Hepatocyte (in vitro differentiated cells): ENCODE measurements at regions not wholly inside any gene's neighbourhood (a gene's known extent, or its start where the extent isn't known, plus 50 kb on each side); places are given as distances from the start of the nearest gene placed in this dataset.

Experiments
- DNase-seq: peaks from one replicate; pipeline ENCODE4 v3.0.0-alpha.2; 2016; ENCODE audit warnings: low spot score
- H2AFZ ChIP-seq: fragments of 200-600 bp; sonication (generic); 2 replicates; pipeline ENCODE4 v1.6.0; 2016; ENCODE audit warnings: antibody characterized with exemption, mild to moderate bottlenecking
- H3K27ac ChIP-seq: fragments of 200-600 bp; sonication (generic); 2 replicates; pipeline ENCODE4 v1.5.1; 2016; ENCODE audit warnings: mild to moderate bottlenecking
- H3K27me3 ChIP-seq: fragments of 200-600 bp; sonication (generic); 2 replicates; pipeline ENCODE4 v1.6.1; 2016
- H3K36me3 ChIP-seq: fragments of 200-600 bp; sonication (generic); replicated peaks from 2 replicates; pipeline ENCODE4 v1.5.1; 2016; ENCODE audit warnings: low read depth; ENCODE audit not compliant: insufficient read depth
- H3K4me1 ChIP-seq: fragments of 200-600 bp; sonication (generic); 2 replicates; pipeline ENCODE4 v1.5.1; 2016; ENCODE audit warnings: mild to moderate bottlenecking, moderate library complexity; ENCODE audit not compliant: insufficient read depth
- H3K4me2 ChIP-seq: fragments of 200-600 bp; sonication (generic); 2 replicates; pipeline ENCODE4 v1.6.0; 2016
- H3K4me3 ChIP-seq: fragments of 200-600 bp; sonication (generic); 2 replicates; pipeline ENCODE4 v1.5.1; 2016; ENCODE audit warnings: mild to moderate bottlenecking
- H3K79me2 ChIP-seq: fragments of 200-600 bp; sonication (generic); 2 replicates; pipeline ENCODE4 v1.6.0; 2017; ENCODE audit warnings: mild to moderate bottlenecking
- H3K9me2 ChIP-seq: fragments of 200-600 bp; sonication (generic); replicated peaks from 2 replicates; pipeline ENCODE4 v1.6.0; 2017; ENCODE audit warnings: mild to moderate bottlenecking; ENCODE audit not compliant: insufficient read depth
- H3K9me3 ChIP-seq: fragments of 200-600 bp; sonication (generic); 2 replicates; pipeline ENCODE4 v1.5.1; 2016; ENCODE audit warnings: low read depth, mild to moderate bottlenecking
- H4K20me1 ChIP-seq: fragments of 200-600 bp; sonication (generic); 2 replicates; pipeline ENCODE4 v1.6.0; 2016; ENCODE audit warnings: mild to moderate bottlenecking; ENCODE audit not compliant: insufficient read depth, poor library complexity, severe bottlenecking
- EZH2 ChIP-seq: fragments of 200-600 bp; sonication (generic); IDR thresholded peaks from 2 replicates; pipeline ENCODE4 v1.6.1; 2016; ENCODE audit warnings: antibody characterized with exemption, mild to moderate bottlenecking, borderline replicate concordance
- EZH2phosphoT487 ChIP-seq: fragments of 200-600 bp; sonication (generic); IDR thresholded peaks from one replicate; pipeline ENCODE4 v1.6.1; 2018; ENCODE audit warnings: antibody characterized with exemption, mild to moderate bottlenecking, low read depth, moderate library complexity; ENCODE audit not compliant: unreplicated experiment, severe bottlenecking
- WGBS: methylation state at CpG from one replicate; pipeline ENCODE4 v1.1.6; 2016; ENCODE audit warnings: low lambda C conversion rate; ENCODE audit errors: missing lambda C conversion rate; 5-methylcytosine and 5-hydroxymethylcytosine counted together
- TF ChIP-seq, protein P1 (sequence below): fragments of 200-600 bp; sonication (generic); IDR thresholded peaks from 2 replicates; pipeline ENCODE4 v1.5.1; 2016; ENCODE audit warnings: antibody characterized with exemption, mild to moderate bottlenecking; ENCODE audit not compliant: poor library complexity

DNA sequence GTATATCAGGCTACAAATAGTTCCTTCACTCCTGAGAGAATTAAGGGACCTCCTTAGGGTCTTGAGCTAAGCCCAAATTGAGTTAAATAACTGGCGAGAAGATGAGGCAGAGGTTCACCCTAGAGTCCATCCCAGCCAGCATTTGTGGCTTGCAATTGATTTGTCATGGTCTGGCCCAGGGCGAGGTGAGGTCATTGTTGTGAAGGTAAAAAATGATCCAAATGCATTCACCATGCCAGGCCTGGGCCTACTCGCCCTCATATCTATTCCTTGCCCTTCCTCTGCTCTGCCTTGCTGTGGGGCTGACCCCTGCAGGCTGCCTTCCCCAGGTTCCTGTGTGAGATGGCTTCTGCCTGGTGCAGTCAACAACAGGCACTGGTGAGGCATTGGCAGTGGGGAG is 207.2 kb downstream of the ZNF365 start:
- no peaks in the 10 kb centered on the region for H3K79me2 ChIP-seq
- H4K20me1 ChIP-seq = no peaks in the 10 kb centered on the region
- H3K27me3 ChIP-seq = no peaks in the 10 kb centered on the region
- no peak for DNase-seq
- 82% methylated on average over 3 of the region's 3 CpGs for WGBS
- no peaks in the 10 kb centered on the region for H3K9me2 ChIP-seq
- no peak overlapping the region for H3K4me3 ChIP-seq
- no peak overlapping the region for H3K4me2 ChIP-seq
- H3K9me3 ChIP-seq = no peaks in the 10 kb centered on the region
- no peaks in the 10 kb centered on the region for H3K36me3 ChIP-seq
- peak overlapping the region; percentile 82 for H3K27ac ChIP-seq
- no peaks in the 10 kb centered on the region for H3K4me1 ChIP-seq
- H2AFZ ChIP-seq = no peak overlapping the region
- TF ChIP-seq EZH2phosphoT487 = no peak
- TF ChIP-seq, protein P1, sequence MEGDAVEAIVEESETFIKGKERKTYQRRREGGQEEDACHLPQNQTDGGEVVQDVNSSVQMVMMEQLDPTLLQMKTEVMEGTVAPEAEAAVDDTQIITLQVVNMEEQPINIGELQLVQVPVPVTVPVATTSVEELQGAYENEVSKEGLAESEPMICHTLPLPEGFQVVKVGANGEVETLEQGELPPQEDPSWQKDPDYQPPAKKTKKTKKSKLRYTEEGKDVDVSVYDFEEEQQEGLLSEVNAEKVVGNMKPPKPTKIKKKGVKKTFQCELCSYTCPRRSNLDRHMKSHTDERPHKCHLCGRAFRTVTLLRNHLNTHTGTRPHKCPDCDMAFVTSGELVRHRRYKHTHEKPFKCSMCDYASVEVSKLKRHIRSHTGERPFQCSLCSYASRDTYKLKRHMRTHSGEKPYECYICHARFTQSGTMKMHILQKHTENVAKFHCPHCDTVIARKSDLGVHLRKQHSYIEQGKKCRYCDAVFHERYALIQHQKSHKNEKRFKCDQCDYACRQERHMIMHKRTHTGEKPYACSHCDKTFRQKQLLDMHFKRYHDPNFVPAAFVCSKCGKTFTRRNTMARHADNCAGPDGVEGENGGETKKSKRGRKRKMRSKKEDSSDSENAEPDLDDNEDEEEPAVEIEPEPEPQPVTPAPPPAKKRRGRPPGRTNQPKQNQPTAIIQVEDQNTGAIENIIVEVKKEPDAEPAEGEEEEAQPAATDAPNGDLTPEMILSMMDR = no peak
- no peak for TF ChIP-seq EZH2

- Histone ChIP-seq H3K27me3 (no peaks in the 10 kb centered on the region), H4K20me1 (no peaks in the 10 kb centered on the region), H3K4me1 (no peaks in the 10 kb centered on the region), H3K9me2 (no peaks in the 10 kb centered on the region), H3K36me3 (no peaks in the 10 kb centered on the region), H3K79me2 (no peaks in the 10 kb centered on the region), H2AFZ (no peak overlapping the region), H3K27ac (peak overlapping the region; percentile 82), H3K4me2 (no peak overlapping the region), H3K4me3 (no peak overlapping the region), H3K9me3 (no peaks in the 10 kb centered on the region)
- no peak for DNase-seq
- TF ChIP-seq EZH2phosphoT487 (no peak), EZH2 (no peak)
- TF ChIP-seq, protein P1 = no peak
- WGBS = 83% methylated on average over 4 of the region's 4 CpGs
Measured at GRCh38 chr10:62582101-62582705, 208.0 kb downstream of the ZNF365 start.

- Histone ChIP-seq H3K27me3 (no peaks in the 10 kb centered on the region), H3K9me2 (no peaks in the 10 kb centered on the region), H4K20me1 (no peaks in the 10 kb centered on the region), H3K27ac (peak overlapping the region; percentile 82), H3K9me3 (no peaks in the 10 kb centered on the region), H3K79me2 (no peaks in the 10 kb centered on the region), H2AFZ (no peak overlapping the region), H3K4me2 (no peak overlapping the region), H3K36me3 (no peaks in the 10 kb centered on the region), H3K4me3 (no peak overlapping the region), H3K4me1 (no peaks in the 10 kb centered on the region)
- WGBS = 83% methylated on average over 7 of the region's 7 CpGs
- TF ChIP-seq, protein P1 = no peak
- TF ChIP-seq EZH2phosphoT487 = no peak
- TF ChIP-seq EZH2 = no peak
- peak; percentile 30 for DNase-seq
Measured at GRCh38 chr10:62582804-62583208, 208.6 kb downstream of the ZNF365 start.
